ENCODE measurements at regions not wholly inside any gene's neighbourhood (a gene's known extent, or its start where the extent isn't known, plus 50 kb on each side); places are given as distances from the start of the nearest gene placed in this dataset.

DNA sequence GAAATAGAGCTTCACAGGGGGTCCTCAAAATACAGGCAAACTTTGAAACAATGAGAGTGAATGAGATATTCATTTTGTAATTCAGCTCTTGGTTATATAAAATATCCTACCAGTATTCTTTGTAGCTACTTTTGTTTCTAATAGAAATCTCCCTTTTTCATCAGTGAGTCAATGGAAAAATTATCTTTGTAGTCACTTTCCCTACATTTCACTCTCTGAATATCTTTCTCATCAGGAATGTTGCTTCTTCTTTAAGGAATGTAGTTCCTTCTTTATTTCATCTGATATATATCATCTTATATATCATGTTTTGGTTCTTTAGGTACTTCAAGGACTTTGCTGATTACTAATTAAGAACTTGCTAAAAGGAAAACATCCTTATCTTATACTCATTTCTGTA, 280.3 kb upstream of the NUDT12 start:
- H3K9me3 ChIP-seq, result no peaks in the 10 kb centered on the region
- H3K36me3 ChIP-seq, result no peaks in the 10 kb centered on the region
- DNase-seq (no peak), ATAC-seq (no peak)
- H3K4me3 ChIP-seq, result no peak overlapping the region
- H3K27me3 ChIP-seq, result no peaks in the 10 kb centered on the region
- intact Hi-C loops (cut with DNase I), result no loop called here
- no peaks in the 10 kb centered on the region for H3K4me1 ChIP-seq
- no peak overlapping the region for H3K27ac ChIP-seq
- no peak for TF ChIP-seq POLR2A (IDR thresholded peaks at IDR 0.05)
- TF ChIP-seq, protein P1, sequence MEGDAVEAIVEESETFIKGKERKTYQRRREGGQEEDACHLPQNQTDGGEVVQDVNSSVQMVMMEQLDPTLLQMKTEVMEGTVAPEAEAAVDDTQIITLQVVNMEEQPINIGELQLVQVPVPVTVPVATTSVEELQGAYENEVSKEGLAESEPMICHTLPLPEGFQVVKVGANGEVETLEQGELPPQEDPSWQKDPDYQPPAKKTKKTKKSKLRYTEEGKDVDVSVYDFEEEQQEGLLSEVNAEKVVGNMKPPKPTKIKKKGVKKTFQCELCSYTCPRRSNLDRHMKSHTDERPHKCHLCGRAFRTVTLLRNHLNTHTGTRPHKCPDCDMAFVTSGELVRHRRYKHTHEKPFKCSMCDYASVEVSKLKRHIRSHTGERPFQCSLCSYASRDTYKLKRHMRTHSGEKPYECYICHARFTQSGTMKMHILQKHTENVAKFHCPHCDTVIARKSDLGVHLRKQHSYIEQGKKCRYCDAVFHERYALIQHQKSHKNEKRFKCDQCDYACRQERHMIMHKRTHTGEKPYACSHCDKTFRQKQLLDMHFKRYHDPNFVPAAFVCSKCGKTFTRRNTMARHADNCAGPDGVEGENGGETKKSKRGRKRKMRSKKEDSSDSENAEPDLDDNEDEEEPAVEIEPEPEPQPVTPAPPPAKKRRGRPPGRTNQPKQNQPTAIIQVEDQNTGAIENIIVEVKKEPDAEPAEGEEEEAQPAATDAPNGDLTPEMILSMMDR (IDR thresholded peaks at IDR 0.05), result no peak

DNA sequence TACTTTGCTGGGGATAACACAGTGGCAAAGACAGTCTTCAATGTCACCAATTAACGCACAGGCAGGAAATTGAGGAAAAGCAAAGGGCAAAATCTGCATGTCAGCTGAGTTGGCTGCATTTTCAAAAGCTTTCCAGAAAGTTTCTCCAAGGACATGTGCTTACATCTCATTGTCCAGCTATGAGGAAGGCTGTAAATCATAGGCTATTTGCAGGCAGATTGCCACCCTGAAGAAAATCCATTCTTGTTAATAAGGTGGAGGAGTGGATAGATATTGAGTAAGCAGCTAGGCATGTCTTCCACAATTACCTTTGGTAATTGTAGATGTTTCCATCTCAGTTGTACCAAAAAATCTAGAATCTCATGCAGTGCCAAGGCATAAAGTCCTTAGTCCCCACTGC, 278.0 kb upstream of the NUDT12 start:
- Histone ChIP-seq H3K9me3 (no peaks in the 10 kb centered on the region), H3K4me1 (no peaks in the 10 kb centered on the region), H3K4me3 (no peak overlapping the region), H3K27ac (no peak overlapping the region), H3K27me3 (no peaks in the 10 kb centered on the region), H3K36me3 (no peaks in the 10 kb centered on the region)
- TF ChIP-seq POLR2A (IDR thresholded peaks at IDR 0.05), result no peak
- TF ChIP-seq, protein P1 (IDR thresholded peaks at IDR 0.05), result no peak
- 40 to 63% (median 50%) methylated on average over 1 of the region's 1 CpG for WGBS, 4 donors
- intact Hi-C loops (cut with DNase I), result no loop called here
- DNase-seq, result no peak
- ATAC-seq, result no peak

DNA sequence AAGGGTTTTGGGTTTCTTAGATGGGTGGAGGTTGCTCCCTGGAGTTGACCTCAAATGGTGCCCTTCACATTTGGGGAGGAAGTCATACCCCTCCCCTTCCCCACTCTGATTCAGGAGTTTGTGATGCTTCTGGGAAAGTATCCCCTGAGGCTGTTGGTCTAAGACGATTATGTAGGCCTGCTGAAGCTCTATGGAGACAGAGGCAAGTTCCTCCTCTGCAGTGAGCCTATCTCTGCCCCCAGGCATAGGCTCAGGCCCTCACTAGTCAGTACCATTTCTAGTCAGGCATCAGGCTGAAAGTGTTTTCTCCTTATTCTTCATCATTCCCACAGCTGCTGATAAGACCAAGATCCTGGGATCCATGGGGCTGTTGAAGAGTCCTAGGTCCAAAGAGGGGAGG, 271.6 kb upstream of the NUDT12 start:
- no peaks in the 10 kb centered on the region for H3K36me3 ChIP-seq
- ATAC-seq (no peak), DNase-seq (no peak)
- H3K4me1 ChIP-seq, result no peaks in the 10 kb centered on the region
- intact Hi-C loops (cut with DNase I), result no loop called here
- no peak overlapping the region for H3K27ac ChIP-seq
- 50 to 60% (median 53%) methylated on average over 1 of the region's 1 CpG for WGBS, 4 donors
- TF ChIP-seq, protein P1 (IDR thresholded peaks at IDR 0.05), result no peak
- TF ChIP-seq POLR2A (IDR thresholded peaks at IDR 0.05), result no peak
- H3K9me3 ChIP-seq, result no peaks in the 10 kb centered on the region
- no peaks in the 10 kb centered on the region for H3K27me3 ChIP-seq
- H3K4me3 ChIP-seq, result no peak overlapping the region

DNA sequence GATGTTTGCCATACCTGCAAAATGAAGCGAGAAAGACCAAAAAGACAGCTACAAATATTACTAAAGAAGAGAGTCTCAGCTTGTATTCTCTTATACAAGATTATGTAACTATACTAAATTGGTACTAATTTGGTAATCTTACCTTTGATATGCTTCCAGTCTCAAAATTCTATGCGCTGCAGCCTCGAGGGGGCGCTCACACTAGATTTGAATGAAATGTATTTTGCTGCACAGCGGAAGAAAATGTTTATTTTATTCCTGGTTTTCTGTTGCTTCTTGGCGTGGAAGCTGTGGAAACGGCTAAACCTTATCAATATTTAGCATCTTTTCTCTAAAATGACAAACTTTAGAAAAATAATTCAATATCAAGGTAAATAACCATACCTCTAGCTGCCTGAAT, 267.0 kb upstream of the NUDT12 start:
- Histone ChIP-seq H3K4me3 (no peak overlapping the region), H3K27me3 (no peaks in the 10 kb centered on the region), H3K36me3 (no peaks in the 10 kb centered on the region), H3K27ac (no peak overlapping the region), H3K9me3 (no peaks in the 10 kb centered on the region), H3K4me1 (no peaks in the 10 kb centered on the region)
- TF ChIP-seq, protein P1 (IDR thresholded peaks at IDR 0.05), result peak in 1 of 12 donors; percentile 9
- TF ChIP-seq POLR2A (IDR thresholded peaks at IDR 0.05), result no peak
- WGBS, 4 donors, result 53 to 61% (median 56%) methylated on average over 7 of the region's 7 CpGs
- DNase-seq (no peak), ATAC-seq (no peak)
- intact Hi-C loops (cut with DNase I), result no loop called here
